NAMALWA (cell line): ENCODE measurements at regions not wholly inside any gene's neighbourhood (a gene's known extent, or its start where the extent isn't known, plus 50 kb on each side); places are given as distances from the start of the nearest gene placed in this dataset.

Source experiments
- DNase-seq: peaks from one replicate; pipeline ENCODE4 v3.0.0-alpha.2; 2015; ENCODE audit warnings: low spot score

DNA sequence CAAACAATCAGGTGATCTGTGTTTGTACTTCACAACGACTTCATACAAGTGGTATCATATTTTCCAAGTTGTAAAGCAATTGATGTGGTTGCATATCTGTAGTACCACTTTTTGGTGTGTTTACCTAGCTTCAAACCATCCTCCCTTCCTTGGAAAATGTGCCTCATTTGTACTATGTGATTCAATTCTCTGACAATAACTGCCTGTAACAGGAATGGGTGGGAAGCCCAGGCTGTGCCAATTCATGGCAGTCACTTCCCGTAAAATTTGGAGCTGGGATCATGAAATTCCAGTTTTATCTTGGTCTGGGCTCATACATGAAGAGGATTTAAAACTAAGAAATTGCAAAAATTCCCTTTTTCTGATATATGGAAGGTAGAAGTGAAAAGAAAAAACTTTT, 250.1 kb downstream of the DIO2 start:
- DNase-seq, result no peak

DNA sequence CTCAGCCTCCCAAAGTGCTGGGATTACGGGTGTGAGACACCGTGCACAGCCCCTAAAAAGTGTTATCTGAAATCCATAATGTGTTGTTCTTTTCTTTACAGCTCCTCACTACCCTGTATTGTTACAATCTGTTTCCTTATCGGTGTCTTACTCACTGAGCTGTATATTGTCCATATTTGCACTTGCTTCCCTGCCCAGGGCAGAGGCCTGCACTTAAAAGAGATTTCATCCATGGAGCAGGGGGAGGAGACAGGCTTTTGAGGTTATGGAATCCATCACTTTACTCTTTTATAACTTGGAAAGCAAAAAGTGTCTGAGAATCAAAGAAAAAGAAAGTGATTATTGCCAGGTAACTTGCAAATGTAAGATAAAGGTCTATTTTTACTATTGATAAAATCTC, 251.0 kb downstream of the DIO2 start:
- no peak for DNase-seq

DNA sequence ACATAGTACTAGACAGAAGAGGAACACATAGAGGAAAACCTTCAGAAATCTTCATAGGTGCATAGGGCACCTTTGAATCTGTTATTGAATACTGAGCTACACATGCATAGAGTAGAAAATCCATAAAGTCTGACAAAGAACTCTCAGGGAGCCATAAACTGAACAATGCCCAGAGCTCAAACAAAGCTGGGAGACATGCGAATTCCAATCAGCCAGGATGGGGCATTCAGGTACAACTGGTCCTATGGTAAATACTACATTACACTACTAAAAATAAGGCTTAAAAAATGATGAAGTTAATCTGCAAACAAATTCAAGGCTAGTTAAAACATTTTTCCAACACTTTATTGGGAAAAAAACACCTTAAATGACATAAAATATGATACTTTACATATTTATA, 259.7 kb downstream of the DIO2 start:
- no peak for DNase-seq

DNA sequence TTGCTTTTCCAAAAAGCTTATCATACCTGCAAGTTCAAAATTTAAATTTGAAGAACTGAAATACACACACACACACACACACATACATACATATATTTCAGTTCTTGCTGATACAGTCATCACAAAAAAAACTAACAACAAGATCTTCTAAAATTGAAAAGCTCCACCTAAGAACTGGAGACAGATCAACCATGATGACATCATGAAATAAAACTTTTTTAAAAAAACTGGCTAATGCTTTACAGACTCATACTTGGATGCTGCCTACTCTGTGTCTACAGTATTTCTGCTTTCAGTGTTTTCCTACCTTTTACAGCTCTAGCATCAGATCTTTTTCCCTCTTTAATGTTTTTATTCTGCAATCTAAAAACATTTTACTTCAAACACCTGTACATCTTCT, 261.4 kb downstream of the DIO2 start:
- DNase-seq, result no peak

DNA sequence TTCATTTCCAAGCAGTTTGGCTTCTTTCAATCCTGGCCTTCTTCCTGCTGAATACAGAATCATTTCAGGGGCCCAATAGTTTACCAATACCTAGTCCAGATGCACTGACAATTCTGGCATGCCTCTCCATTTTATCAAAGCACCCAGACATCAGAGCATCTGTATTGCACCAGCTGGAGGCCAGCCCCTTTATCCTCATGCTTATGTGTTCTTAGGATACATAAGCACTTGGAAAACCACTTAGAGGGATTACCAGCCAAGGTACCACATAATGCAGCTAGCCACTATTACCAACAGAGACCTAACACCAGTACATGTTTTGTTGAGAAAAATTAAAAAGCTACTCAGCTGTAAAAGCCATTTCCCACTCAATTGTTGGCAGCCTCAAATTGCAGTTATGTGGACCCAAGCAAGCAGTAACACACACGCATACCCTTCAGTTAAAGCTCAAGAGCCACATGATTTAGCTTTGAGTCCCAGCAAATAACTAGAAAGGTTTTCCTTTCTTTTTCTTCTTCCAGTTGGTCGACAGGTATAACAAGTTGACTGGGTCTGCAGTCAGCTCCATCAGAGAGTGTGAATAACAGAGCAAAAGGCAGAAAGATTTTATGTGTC, 263.8 kb downstream of the DIO2 start:
- DNase-seq, result no peak

DNA sequence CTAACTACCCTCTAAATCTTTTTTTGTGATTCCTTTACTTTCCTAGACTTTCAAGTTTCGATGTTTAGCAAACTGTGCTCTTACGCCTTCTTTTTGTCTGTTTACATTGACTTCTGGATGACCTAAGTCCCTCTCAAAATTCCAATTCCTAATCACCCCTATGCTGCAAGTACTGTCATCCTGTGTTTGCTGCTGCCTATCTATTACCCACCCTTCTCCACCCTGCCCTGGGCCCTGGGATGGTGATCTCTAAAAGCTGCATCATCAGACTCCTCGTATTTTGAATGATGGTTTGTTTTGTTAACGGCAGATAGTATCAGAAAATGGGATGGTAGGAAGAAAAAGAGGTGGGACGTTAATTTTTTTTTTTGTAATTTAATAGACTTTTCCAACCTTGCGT, 272.1 kb downstream of the DIO2 start:
- DNase-seq, result no peak

DNA sequence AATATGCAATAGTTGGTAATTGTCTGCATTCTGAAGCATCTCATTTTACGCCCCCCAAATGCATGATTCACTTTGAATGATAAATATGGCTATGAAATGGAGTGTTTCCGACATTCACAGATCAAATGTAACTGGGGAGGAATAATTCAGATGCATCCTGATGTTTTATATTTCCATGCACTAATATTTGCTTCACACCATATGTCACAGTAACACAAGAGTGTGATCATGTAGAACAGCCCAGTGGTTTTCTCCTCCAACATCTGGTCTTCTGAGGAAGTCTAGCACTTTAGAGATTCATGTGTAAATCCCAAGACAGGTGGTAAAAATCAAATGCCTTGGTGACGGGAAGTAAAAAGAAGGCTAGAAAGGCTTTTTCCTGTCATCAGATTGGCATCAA, 273.1 kb downstream of the DIO2 start:
- DNase-seq, result no peak

DNA sequence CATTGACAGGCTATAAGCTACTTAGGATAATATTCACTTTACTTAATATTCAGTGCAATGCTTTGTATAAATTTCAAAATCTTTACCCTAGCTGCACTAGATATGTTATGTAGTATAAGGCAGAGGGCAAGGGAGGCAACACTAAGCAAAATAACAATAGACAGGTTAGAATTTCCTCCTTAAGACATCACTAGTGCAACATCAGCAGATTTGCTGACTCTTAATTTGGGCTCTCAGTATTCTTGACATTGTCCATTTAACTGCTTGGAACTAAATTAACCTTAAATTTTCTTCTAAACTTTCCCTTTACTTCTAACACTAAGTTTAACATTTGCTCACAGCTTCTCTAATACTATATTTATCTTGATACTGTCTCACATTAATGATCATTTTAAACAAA, 273.9 kb downstream of the DIO2 start:
- DNase-seq, result no peak

DNA sequence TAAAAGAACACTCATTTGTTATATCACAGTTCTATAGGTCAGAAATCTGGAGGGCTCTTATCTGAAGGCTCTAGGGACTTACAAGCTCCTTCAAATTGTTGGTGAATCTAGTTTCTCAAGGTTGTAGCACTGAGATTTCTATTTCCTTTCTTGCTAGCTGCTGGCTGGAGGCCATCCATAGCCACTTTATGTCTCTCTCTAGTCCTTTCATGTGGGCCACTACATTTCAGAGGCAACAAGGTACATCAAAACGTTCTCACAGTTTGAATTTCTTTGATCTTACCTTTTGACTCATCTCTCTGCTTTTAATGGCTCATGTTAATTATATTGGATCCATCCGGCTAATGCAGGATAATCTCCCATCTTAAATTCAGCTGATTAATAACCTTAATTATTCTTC, 286.8 kb downstream of the DIO2 start:
- DNase-seq, result no peak

DNA sequence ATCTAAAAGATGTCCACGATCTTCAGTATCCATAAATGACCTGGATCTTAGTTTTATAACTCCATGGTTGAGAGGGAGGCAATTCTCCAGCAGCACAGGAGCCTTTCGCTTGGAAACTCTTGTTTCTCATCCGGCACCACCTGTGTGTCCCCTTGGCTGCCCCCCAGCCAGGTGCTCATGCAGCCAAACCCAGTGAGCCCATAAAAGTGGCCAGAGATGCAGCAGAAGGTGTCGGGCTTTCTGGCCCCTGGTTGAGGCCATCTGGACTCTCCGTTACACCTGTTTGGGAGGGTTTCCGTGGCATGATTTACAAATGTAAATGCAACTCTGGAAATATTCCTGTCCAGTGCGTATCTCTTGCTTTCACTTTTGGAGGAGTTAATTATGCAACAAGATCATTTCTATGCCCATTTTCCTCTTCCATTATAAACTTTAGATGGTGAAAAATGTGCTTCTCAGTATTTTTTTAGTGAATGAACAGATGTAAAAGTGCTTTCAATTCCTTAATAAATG, 291.1 kb downstream of the DIO2 start:
- DNase-seq, result no peak
